SU-DHL-6 (cell line): ENCODE measurements at regions not wholly inside any gene's neighbourhood (a gene's known extent, or its start where the extent isn't known, plus 50 kb on each side); places are given as distances from the start of the nearest gene placed in this dataset.
"Not testable (repeated sequence)": the region's sequence is repeated elsewhere in the genome, so short reads cannot be mapped to it uniquely, and the experiment has no call there.

Experiments
- H2AFZ ChIP-seq: fragments of 200-600 bp; sonication (generic); 2 replicates; pipeline ENCODE4 v1.6.1; 2014; ENCODE audit warnings: low read depth, mild to moderate bottlenecking, moderate library complexity, mixed read lengths, antibody characterized with exemption, low read length; ENCODE audit not compliant: severe bottlenecking
- H3F3A ChIP-seq: fragments of 200-600 bp; shearing (Covaris generic); 2 replicates; pipeline ENCODE4 v1.6.0; 2016; ENCODE audit warnings: antibody characterized with exemption, mild to moderate bottlenecking; ENCODE audit not compliant: insufficient read depth
- H3K27ac ChIP-seq: fragments of 200-600 bp; sonication (generic); 2 replicates; pipeline ENCODE4 v1.5.1; 2016; ENCODE audit warnings: low read depth, mild to moderate bottlenecking, low read length, moderate library complexity, mixed read lengths
- H3K27me3 ChIP-seq: fragments of 200-600 bp; sonication (generic), shearing (Covaris generic); 2 replicates; pipeline ENCODE4 v1.6.0; 2014; ENCODE audit warnings: mild to moderate bottlenecking, low read length
- H3K36me3 ChIP-seq: fragments of 200-600 bp; sonication (generic); 2 replicates; pipeline ENCODE4 v1.6.1; 2014; ENCODE audit warnings: mild to moderate bottlenecking, low read length, mixed read lengths
- H3K4me2 ChIP-seq: fragments of 300-600, 200-600 bp; shearing (Covaris generic), sonication (generic); 2 replicates; pipeline ENCODE4 v1.6.0; 2014; ENCODE audit warnings: low read length, low read depth, mild to moderate bottlenecking; ENCODE audit not compliant: poor library complexity, severe bottlenecking
- H3K4me3 ChIP-seq: fragments of 200-600 bp; sonication (generic); 2 replicates; pipeline ENCODE4 v1.5.1; 2014; ENCODE audit warnings: antibody characterized with exemption, low read length, mild to moderate bottlenecking, mixed read lengths; ENCODE audit not compliant: insufficient read depth, poor library complexity, severe bottlenecking
- H3K79me2 ChIP-seq: fragments of 200-600 bp; sonication (generic); 2 replicates; pipeline ENCODE4 v1.6.1; 2014; ENCODE audit warnings: mild to moderate bottlenecking, low read length, moderate library complexity; ENCODE audit not compliant: insufficient read depth
- H3K9ac ChIP-seq: fragments of 200-600 bp; sonication (generic); 2 replicates; pipeline ENCODE4 v1.7.0; 2014; ENCODE audit warnings: mild to moderate bottlenecking, low read length
- H3K9me2 ChIP-seq: fragments of 200-600 bp; sonication (generic); replicated peaks from 2 replicates; pipeline ENCODE4 v1.6.1; 2014; ENCODE audit warnings: low read length; ENCODE audit not compliant: insufficient read depth
- H3K9me3 ChIP-seq: fragments of 200-600 bp; sonication (generic); 2 replicates; pipeline ENCODE4 v1.6.1; 2014; ENCODE audit warnings: low read length, mixed read lengths; ENCODE audit not compliant: insufficient read depth
- H4K20me1 ChIP-seq: fragments of 200-600 bp; sonication (generic); 2 replicates; pipeline ENCODE4 v1.6.1; 2014; ENCODE audit warnings: low read depth, mild to moderate bottlenecking, antibody characterized with exemption, low read length, moderate library complexity, mixed read lengths
- EZH2phosphoT487 ChIP-seq: fragments of 200-600 bp; sonication (generic), shearing (Covaris generic); conservative IDR thresholded peaks from 2 replicates; pipeline ENCODE4 v1.6.1; 2018; ENCODE audit warnings: mild to moderate bottlenecking, antibody characterized with exemption, low read length, moderate library complexity, mixed read lengths
- TF ChIP-seq, protein P1 (sequence below): fragments of 200-600 bp; sonication (generic); IDR thresholded peaks from one replicate; pipeline ENCODE4 v1.5.1; 2017; ENCODE audit warnings: antibody characterized with exemption, mild to moderate bottlenecking, low read length, moderate library complexity; ENCODE audit not compliant: insufficient read depth, poor library complexity, severe bottlenecking

DNA sequence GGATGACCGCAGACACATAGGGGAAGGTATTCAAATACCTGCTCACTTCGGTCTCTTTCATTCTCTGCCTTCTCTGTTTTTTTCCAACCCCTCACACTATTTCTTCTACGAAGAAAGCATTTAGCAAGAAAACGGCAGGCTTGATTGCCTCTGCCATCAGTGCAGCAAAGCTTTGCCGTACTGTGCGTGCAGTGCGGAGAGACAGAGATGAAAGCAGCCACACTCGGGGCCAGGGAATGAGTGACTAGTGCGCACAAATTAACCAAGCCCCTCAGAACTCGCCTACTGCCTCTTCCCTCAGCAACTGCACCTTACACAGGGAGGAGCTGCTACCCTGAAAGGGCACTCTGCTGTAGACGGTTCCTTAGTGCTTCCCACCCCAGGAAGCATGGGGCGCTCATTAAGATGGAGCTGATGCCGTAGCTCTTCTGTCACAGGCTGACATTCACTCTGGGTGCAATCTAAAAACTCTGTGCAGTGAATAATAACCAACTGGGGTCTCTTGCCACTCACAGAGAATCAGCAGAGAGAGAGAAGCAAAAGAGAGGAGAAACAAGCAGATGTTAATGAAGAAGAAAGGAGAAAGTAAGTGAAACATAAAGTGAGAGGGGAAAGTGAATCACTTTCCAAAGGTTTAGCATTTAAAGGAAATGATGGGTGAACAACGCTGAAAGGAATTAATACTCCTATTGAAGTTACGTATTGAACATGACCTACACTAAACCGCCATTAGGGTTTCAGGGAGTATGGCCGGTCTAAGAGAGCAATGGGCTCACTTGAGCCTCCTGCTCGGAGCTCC lies 69.4 kb downstream of the GRIN2B start:
- no peaks in the 10 kb centered on the region for H4K20me1 ChIP-seq
- H3K9me3 ChIP-seq, result no peaks in the 10 kb centered on the region
- H2AFZ ChIP-seq, result no peak overlapping the region
- H3K4me2 ChIP-seq, result no peak overlapping the region
- H3K9me2 ChIP-seq, result no peaks in the 10 kb centered on the region
- no peak for TF ChIP-seq EZH2phosphoT487
- TF ChIP-seq, protein P1, sequence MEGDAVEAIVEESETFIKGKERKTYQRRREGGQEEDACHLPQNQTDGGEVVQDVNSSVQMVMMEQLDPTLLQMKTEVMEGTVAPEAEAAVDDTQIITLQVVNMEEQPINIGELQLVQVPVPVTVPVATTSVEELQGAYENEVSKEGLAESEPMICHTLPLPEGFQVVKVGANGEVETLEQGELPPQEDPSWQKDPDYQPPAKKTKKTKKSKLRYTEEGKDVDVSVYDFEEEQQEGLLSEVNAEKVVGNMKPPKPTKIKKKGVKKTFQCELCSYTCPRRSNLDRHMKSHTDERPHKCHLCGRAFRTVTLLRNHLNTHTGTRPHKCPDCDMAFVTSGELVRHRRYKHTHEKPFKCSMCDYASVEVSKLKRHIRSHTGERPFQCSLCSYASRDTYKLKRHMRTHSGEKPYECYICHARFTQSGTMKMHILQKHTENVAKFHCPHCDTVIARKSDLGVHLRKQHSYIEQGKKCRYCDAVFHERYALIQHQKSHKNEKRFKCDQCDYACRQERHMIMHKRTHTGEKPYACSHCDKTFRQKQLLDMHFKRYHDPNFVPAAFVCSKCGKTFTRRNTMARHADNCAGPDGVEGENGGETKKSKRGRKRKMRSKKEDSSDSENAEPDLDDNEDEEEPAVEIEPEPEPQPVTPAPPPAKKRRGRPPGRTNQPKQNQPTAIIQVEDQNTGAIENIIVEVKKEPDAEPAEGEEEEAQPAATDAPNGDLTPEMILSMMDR, result no peak
- no peaks in the 10 kb centered on the region for H3K79me2 ChIP-seq
- H3K4me3 ChIP-seq, result no peak overlapping the region
- H3K9ac ChIP-seq, result no peak overlapping the region
- no peaks in the 10 kb centered on the region for H3F3A ChIP-seq
- H3K36me3 ChIP-seq, result no peaks in the 10 kb centered on the region
- H3K27ac ChIP-seq, result no peak overlapping the region
- H3K27me3 ChIP-seq, result no peaks in the 10 kb centered on the region

DNA sequence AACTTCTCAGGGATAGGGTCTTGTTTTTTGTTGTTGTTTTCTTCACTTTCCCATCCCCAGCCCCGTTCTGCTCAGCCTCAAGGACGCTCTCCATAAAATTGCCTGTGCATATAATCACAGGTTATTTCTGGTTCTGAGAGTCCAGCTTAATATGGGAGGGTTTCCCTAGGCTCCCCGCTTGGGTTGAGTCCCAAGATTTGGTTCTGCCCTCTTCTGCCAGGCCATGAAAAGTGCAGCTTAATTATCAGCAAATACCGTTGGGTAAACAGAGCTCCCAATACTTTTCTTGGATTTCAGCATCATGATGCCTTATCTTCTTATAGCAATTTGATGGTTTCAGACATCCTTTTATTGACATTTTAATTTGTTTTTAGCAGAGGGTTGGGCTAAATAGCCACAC lies 75.6 kb downstream of the GRIN2B start:
- no peaks in the 10 kb centered on the region for H4K20me1 ChIP-seq
- no peaks in the 10 kb centered on the region for H3K9me2 ChIP-seq
- H3K79me2 ChIP-seq, result no peaks in the 10 kb centered on the region
- H3K9ac ChIP-seq, result no peak overlapping the region
- TF ChIP-seq, protein P1, result no peak
- TF ChIP-seq EZH2phosphoT487, result no peak
- H3K27ac ChIP-seq, result no peak overlapping the region
- no peak overlapping the region for H3K4me2 ChIP-seq
- no peaks in the 10 kb centered on the region for H3K36me3 ChIP-seq
- no peaks in the 10 kb centered on the region for H3K9me3 ChIP-seq
- no peak overlapping the region for H2AFZ ChIP-seq
- H3F3A ChIP-seq, result no peaks in the 10 kb centered on the region
- H3K27me3 ChIP-seq, result no peaks in the 10 kb centered on the region
- no peak overlapping the region for H3K4me3 ChIP-seq

DNA sequence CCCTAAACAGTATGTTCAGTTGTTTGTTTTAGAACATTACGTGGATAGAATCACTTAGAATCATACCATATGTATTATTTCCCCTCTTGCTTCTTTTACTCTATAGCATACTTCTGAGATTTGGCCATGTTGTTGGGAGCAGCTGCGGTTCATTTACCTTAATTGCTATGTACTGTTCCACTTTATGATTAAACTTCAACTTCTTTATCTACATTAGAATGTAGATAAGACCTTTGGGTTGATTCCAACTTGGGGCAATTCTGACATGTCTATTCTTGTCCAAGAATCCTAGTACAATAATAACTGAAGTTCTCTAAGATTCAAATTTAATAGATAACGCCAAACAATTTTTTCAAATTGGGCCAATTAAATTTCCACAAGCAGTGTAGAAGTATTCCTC lies 80.7 kb downstream of the GRIN2B start:
- Histone ChIP-seq H3K79me2 (no peaks in the 10 kb centered on the region), H3K36me3 (no peaks in the 10 kb centered on the region), H3K27me3 (no peaks in the 10 kb centered on the region), H3F3A (no peaks in the 10 kb centered on the region), H3K9ac (no peak overlapping the region), H3K9me2 (no peaks in the 10 kb centered on the region), H3K4me2 (no peak overlapping the region), H3K27ac (no peak overlapping the region), H3K4me3 (no peak overlapping the region), H3K9me3 (no peaks in the 10 kb centered on the region), H4K20me1 (no peaks in the 10 kb centered on the region), H2AFZ (no peak overlapping the region)
- TF ChIP-seq, protein P1, result no peak
- no peak for TF ChIP-seq EZH2phosphoT487

DNA sequence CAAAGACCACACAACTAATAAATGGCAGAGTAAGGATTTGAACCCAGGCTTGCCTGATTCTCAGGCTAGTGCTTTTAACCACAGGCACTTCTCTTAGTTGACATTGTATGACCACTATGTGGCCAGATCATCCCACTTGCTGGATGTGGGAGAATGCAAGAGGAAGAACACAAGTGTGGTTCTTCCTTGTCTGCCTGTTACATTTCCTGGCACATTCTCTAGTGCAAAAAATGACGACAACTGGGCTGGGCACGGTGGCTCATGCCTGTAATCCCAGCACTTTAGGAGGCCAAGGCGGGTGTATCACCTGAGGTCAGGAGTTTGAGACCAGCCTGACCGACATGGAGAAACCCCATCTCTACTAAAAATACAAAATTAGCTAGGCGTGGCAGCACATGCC lies 83.0 kb downstream of the GRIN2B start:
- H3K27ac ChIP-seq, H3K9me2 ChIP-seq, H3K36me3 ChIP-seq, H3K27me3 ChIP-seq, H3K4me2 ChIP-seq, H3K9ac ChIP-seq, H3K4me3 ChIP-seq, H3K9me3 ChIP-seq, H3F3A ChIP-seq, H4K20me1 ChIP-seq, H3K79me2 ChIP-seq, H2AFZ ChIP-seq: not testable (repeated sequence)
